HAP-1 (cell line): ENCODE measurements at regions not wholly inside any gene's neighbourhood (a gene's known extent, or its start where the extent isn't known, plus 50 kb on each side); places are given as distances from the start of the nearest gene placed in this dataset.

Experiments
- DNase-seq, 2 experiments: peaks; one replicate each; pipeline ENCODE4 v3.0.0-alpha.2; 2016 to 2020; ENCODE audit warnings: low spot score in 2 of 2
- H3K27me3 ChIP-seq: fragments of 250-450 bp; sonication (Bioruptor Pico); 2 replicates; pipeline ENCODE4 v1.5.1; 2020; ENCODE audit warnings: low read depth, mild to moderate bottlenecking, moderate library complexity
- H3K36me3 ChIP-seq: fragments of 250-450 bp; sonication (Bioruptor Pico); replicated peaks from 2 replicates; pipeline ENCODE4 v1.5.1; 2020; ENCODE audit warnings: mild to moderate bottlenecking
- H3K4me1 ChIP-seq: fragments of 250-450 bp; sonication (Bioruptor Pico); 2 replicates; pipeline ENCODE4 v1.5.1; 2020; ENCODE audit warnings: mild to moderate bottlenecking
- H3K4me3 ChIP-seq: fragments of 250-450 bp; sonication (Bioruptor Pico); 2 replicates; pipeline ENCODE4 v1.5.1; 2020; ENCODE audit warnings: mild to moderate bottlenecking, moderate library complexity
- H3K9me3 ChIP-seq: fragments of 250-450 bp; sonication (Bioruptor Pico); 2 replicates; pipeline ENCODE4 v1.5.1; 2020; ENCODE audit warnings: mild to moderate bottlenecking, moderate library complexity
- in situ Hi-C: fragments of 300-500 bp; cut with MboI; formaldehyde crosslinking; loops from 3 replicates; pipeline ENCODE4 v1.14.3; 2020; ENCODE audit warnings: low sequenced_read_pairs, inconsistent platforms, mixed read lengths

GRCh38 chr6:14440940-14441781, 323.6 kb downstream of the CD83 start:
- Histone ChIP-seq H3K36me3 (no peaks in the 10 kb centered on the region), H3K9me3 (no peaks in the 10 kb centered on the region), H3K27me3 (0 out of 2 replicates have a peak, but pooled peaks cover 2% of the 10 kb centered on the region), H3K4me3 (no peak overlapping the region), H3K4me1 (peaks cover 26% of the 10 kb centered on the region)
- in situ Hi-C loops = no loop called here
- peak; percentile 71 to 93 for DNase-seq

GRCh38 chr6:14442242-14442641, 324.7 kb downstream of the CD83 start:
- DNase-seq = no peak

GRCh38 chr6:14443629-14444268, 326.2 kb downstream of the CD83 start:
- Histone ChIP-seq H3K4me3 (no peak overlapping the region), H3K27me3 (0 out of 2 replicates have a peak, but pooled peaks cover 2% of the 10 kb centered on the region), H3K36me3 (no peaks in the 10 kb centered on the region), H3K4me1 (peaks cover 26% of the 10 kb centered on the region), H3K9me3 (no peaks in the 10 kb centered on the region; the same call in none of the 2 replicates)
- in situ Hi-C loops = no loop called here
- DNase-seq = no peak

More at GRCh38 chr6:14442242-14442641, 324.7 kb downstream of the CD83 start:
- no peaks in the 10 kb centered on the region for H3K36me3 ChIP-seq
- H3K9me3 ChIP-seq = no peaks in the 10 kb centered on the region; the same call in 1 of the 2 replicates
- H3K27me3 ChIP-seq = 0 out of 2 replicates have a peak, but pooled peaks cover 2% of the 10 kb centered on the region
- H3K4me1 ChIP-seq = peaks cover 26% of the 10 kb centered on the region
- in situ Hi-C loops = no loop called here
- no peak overlapping the region for H3K4me3 ChIP-seq

GRCh38 chr6:14444295-14444972, 326.9 kb downstream of the CD83 start:
- no peaks in the 10 kb centered on the region; the same call in none of the 2 replicates for H3K9me3 ChIP-seq
- DNase-seq = no peak
- peaks cover 28% of the 10 kb centered on the region for H3K4me1 ChIP-seq
- no peak overlapping the region for H3K4me3 ChIP-seq
- no peaks in the 10 kb centered on the region for H3K36me3 ChIP-seq
- H3K27me3 ChIP-seq = 0 out of 2 replicates have a peak, but pooled peaks cover 2% of the 10 kb centered on the region
- in situ Hi-C loops = no loop called here

- no peak for DNase-seq
- Histone ChIP-seq H3K4me3 (no peak overlapping the region), H3K27me3 (0 out of 2 replicates have a peak, but pooled peaks cover 2% of the 10 kb centered on the region), H3K4me1 (peaks cover 21% of the 10 kb centered on the region), H3K9me3 (no peaks in the 10 kb centered on the region; the same call in none of the 2 replicates), H3K36me3 (no peaks in the 10 kb centered on the region)
- in situ Hi-C loops = no loop called here
Observed at GRCh38 chr6:14447240-14447639, 329.7 kb downstream of the CD83 start.

- H3K4me3 ChIP-seq = no peak overlapping the region
- in situ Hi-C loops = no loop called here
- peaks cover 14% of the 10 kb centered on the region for H3K4me1 ChIP-seq
- H3K36me3 ChIP-seq = no peaks in the 10 kb centered on the region
- 0 out of 2 replicates have a peak, but pooled peaks cover under 1% of the 10 kb centered on the region for H3K27me3 ChIP-seq
- no peak for DNase-seq
- no peaks in the 10 kb centered on the region; the same call in none of the 2 replicates for H3K9me3 ChIP-seq
Observed at GRCh38 chr6:14448246-14448645, 330.7 kb downstream of the CD83 start.

GRCh38 chr6:14450133-14450504, 332.5 kb downstream of the CD83 start:
- Histone ChIP-seq H3K4me3 (no peak overlapping the region), H3K4me1 (peaks cover 9% of the 10 kb centered on the region), H3K36me3 (no peaks in the 10 kb centered on the region), H3K27me3 (no peaks in the 10 kb centered on the region), H3K9me3 (no peaks in the 10 kb centered on the region; the same call in none of the 2 replicates)
- in situ Hi-C loops = no loop called here
- DNase-seq = peak in 1 of 2 experiments; percentile 51

GRCh38 chr6:14450578-14450977, 333.0 kb downstream of the CD83 start:
- in situ Hi-C loops = no loop called here
- Histone ChIP-seq H3K27me3 (no peaks in the 10 kb centered on the region), H3K36me3 (no peaks in the 10 kb centered on the region), H3K4me3 (no peak overlapping the region), H3K9me3 (no peaks in the 10 kb centered on the region; the same call in none of the 2 replicates), H3K4me1 (peaks cover 9% of the 10 kb centered on the region)
- DNase-seq = no peak

- no peak for DNase-seq
- Histone ChIP-seq H3K36me3 (no peaks in the 10 kb centered on the region), H3K4me3 (no peak overlapping the region), H3K4me1 (peaks cover 9% of the 10 kb centered on the region), H3K9me3 (no peaks in the 10 kb centered on the region; the same call in none of the 2 replicates), H3K27me3 (no peaks in the 10 kb centered on the region)
- in situ Hi-C loops = no loop called here
Observed at GRCh38 chr6:14451594-14452374, 334.2 kb downstream of the CD83 start.

GRCh38 chr6:14452567-14453527, 335.3 kb downstream of the CD83 start:
- H3K36me3 ChIP-seq = no peaks in the 10 kb centered on the region
- no peaks in the 10 kb centered on the region for H3K27me3 ChIP-seq
- DNase-seq = no peak
- no peak overlapping the region for H3K4me3 ChIP-seq
- in situ Hi-C loops = no loop called here
- H3K4me1 ChIP-seq = peaks cover 9% of the 10 kb centered on the region
- H3K9me3 ChIP-seq = no peaks in the 10 kb centered on the region; the same call in 1 of the 2 replicates

GRCh38 chr6:14453712-14454472, 336.3 kb downstream of the CD83 start:
- in situ Hi-C loops = no loop called here
- H3K36me3 ChIP-seq = no peaks in the 10 kb centered on the region
- no peaks in the 10 kb centered on the region for H3K9me3 ChIP-seq
- H3K27me3 ChIP-seq = no peaks in the 10 kb centered on the region
- DNase-seq = no peak
- no peak overlapping the region for H3K4me3 ChIP-seq
- peaks cover 13% of the 10 kb centered on the region for H3K4me1 ChIP-seq

GRCh38 chr6:14454473-14454775, 336.9 kb downstream of the CD83 start:
- Histone ChIP-seq H3K9me3 (no peaks in the 10 kb centered on the region), H3K36me3 (no peaks in the 10 kb centered on the region), H3K4me3 (no peak overlapping the region), H3K27me3 (no peaks in the 10 kb centered on the region), H3K4me1 (peaks cover 14% of the 10 kb centered on the region)
- DNase-seq = no peak
- in situ Hi-C loops = no loop called here
